GM12878 (cell line): ENCODE measurements at regions not wholly inside any gene's neighbourhood (a gene's known extent, or its start where the extent isn't known, plus 50 kb on each side); places are given as distances from the start of the nearest gene placed in this dataset.
A peak's percentile ranks its signal among the peaks of the same experiment; 100 is the strongest.

Source experiments
- ATAC-seq: fragments of 200-7000 bp; cut with Tn5 transposase; 3 replicates; pipeline ENCODE4 v1.9.1; 2020; ENCODE audit warnings: mild to moderate bottlenecking, moderate library complexity
- BruUV-seq: library from RNA; stranded (reverse); fragments of 400-500 nt; replicated peaks from 2 replicates; lab custom pipeline; 2021; lab: Mats Ljungman, UMichigan
- CTCF ChIA-PET: fragments of 300-600 bp; sonication (Branson Sonifier 250); formaldehyde crosslinking; extraction: SDS; loops from one replicate; lab custom pipeline; 2021; ENCODE audit warnings: inconsistent platforms; lab: Yijun Ruan, JAX
- POLR2A ChIA-PET: fragments of 350-600 bp; formaldehyde crosslinking; extraction: SDS; loops from one replicate; lab custom pipeline; 2021; ENCODE audit warnings: inconsistent platforms; lab: Charles Lee
- RAD21 ChIA-PET: fragments of 300-600 bp; sonication (Branson Sonifier 250); formaldehyde crosslinking; loops from one replicate; lab custom pipeline; 2023; ENCODE audit warnings: antibody characterized with exemption; ENCODE audit not compliant: unreplicated experiment; lab: Charles Lee
- SMC1A ChIA-PET: fragments of 300-600 bp; sonication (Branson Sonifier 250); formaldehyde crosslinking; loops from one replicate; lab custom pipeline; 2023; ENCODE audit not compliant: unreplicated experiment, uncharacterized antibody; lab: Charles Lee
- DNase-seq: peaks from one replicate; pipeline ENCODE4 v3.0.0-alpha.2; 2011; ENCODE audit warnings: low read depth, low spot score
- FAIRE-seq: peaks from 3 replicates; lab custom pipeline; 2011; peaks lifted over from hg19 to GRCh38; lab: Jason Lieb, UNC
- H2AFZ ChIP-seq: 2 replicates; pipeline ENCODE4 v1.6.0; 2011; ENCODE audit warnings: low read depth, low read length, control low read depth; ENCODE audit not compliant: control insufficient read depth
- H3K27ac ChIP-seq: 2 replicates; pipeline ENCODE4 v1.5.1; 2011; ENCODE audit warnings: control low read depth; ENCODE audit not compliant: control insufficient read depth, insufficient read depth
- H3K27me3 ChIP-seq, 2 experiments: replicated peaks in 1 of 2; 2 replicates each; pipeline versions ENCODE4 v1.6.0 to v1.6.1; 2011; ENCODE audit warnings: low read length in 1 of 2; ENCODE audit not compliant: control insufficient read depth in 2 of 2, insufficient read depth in 2 of 2
- H3K36me3 ChIP-seq, 2 experiments: 2 replicates each; pipeline ENCODE4 v1.5.1; 2011; ENCODE audit warnings: low read length in 1 of 2; ENCODE audit not compliant: control insufficient read depth in 2 of 2, insufficient read depth in 2 of 2
- H3K4me1 ChIP-seq: 2 replicates; pipeline ENCODE4 v1.6.1; 2011; ENCODE audit warnings: mild to moderate bottlenecking, low read length, moderate library complexity, mixed read lengths; ENCODE audit not compliant: control insufficient read depth, insufficient read depth
- H3K4me2 ChIP-seq: 2 replicates; pipeline ENCODE4 v1.6.0; 2011; ENCODE audit warnings: control low read depth; ENCODE audit not compliant: control insufficient read depth, insufficient read depth
- H3K4me3 ChIP-seq: fragments of 200-600 bp; sonication (generic); 2 replicates; pipeline ENCODE4 v1.5.1; 2016
- H3K79me2 ChIP-seq: 2 replicates; pipeline ENCODE4 v1.6.0; 2011; ENCODE audit warnings: low read length; ENCODE audit not compliant: control insufficient read depth, insufficient read depth
- H3K9ac ChIP-seq: 2 replicates; pipeline ENCODE4 v1.8.0; 2011; ENCODE audit warnings: low read length, control low read depth, mixed read lengths; ENCODE audit not compliant: control insufficient read depth, insufficient read depth
- H3K9me3 ChIP-seq: replicated peaks from 3 replicates; pipeline ENCODE4 v1.5.1; 2011; ENCODE audit warnings: mild to moderate bottlenecking, low read length; ENCODE audit not compliant: control insufficient read depth, insufficient read depth
- H4K20me1 ChIP-seq: 2 replicates; pipeline ENCODE4 v1.6.0; 2011; ENCODE audit not compliant: control insufficient read depth, insufficient read depth
- ATF7 ChIP-seq: fragments of 450-650 bp; IDR thresholded peaks from 2 replicates; pipeline ENCODE4 v1.6.1; 2016; ENCODE audit warnings: low read depth, mild to moderate bottlenecking
- BACH1 ChIP-seq: fragments of 450-650 bp; IDR thresholded peaks from 2 replicates; pipeline ENCODE4 v1.6.1; 2017; ENCODE audit warnings: mild to moderate bottlenecking, borderline replicate concordance
- BCL11A ChIP-seq: IDR thresholded peaks from 2 replicates; pipeline ENCODE4 v1.6.1; 2011; ENCODE audit warnings: low read depth, low read length
- BRCA1 ChIP-seq: IDR thresholded peaks from 2 replicates; pipeline ENCODE4 v1.6.1; 2011; ENCODE audit warnings: low read depth, low read length, improper control_type of control experiment
- EED ChIP-seq: sonication (generic); IDR thresholded peaks from 2 replicates; pipeline ENCODE4 v1.6.1; 2016; ENCODE audit warnings: antibody characterized with exemption, low read depth
- EP300 ChIP-seq, 2 experiments: fragments of 150-350 bp in 1 of 2; IDR thresholded peaks; 2 replicates each; pipeline ENCODE4 v1.6.1; 2011 to 2012; ENCODE audit warnings: low read depth in 2 of 2, low read length in 2 of 2, borderline replicate concordance in 1 of 2, improper control_type of control experiment in 1 of 2, inconsistent platforms in 1 of 2; ENCODE audit not compliant: control insufficient read depth in 1 of 2
- FOXM1 ChIP-seq: IDR thresholded peaks from 2 replicates; pipeline ENCODE4 v1.6.1; 2012; ENCODE audit warnings: low read depth, mild to moderate bottlenecking, inconsistent platforms, low read length, moderate library complexity
- GABPA ChIP-seq: IDR thresholded peaks from 2 replicates; pipeline ENCODE4 v1.6.1; 2014; ENCODE audit warnings: antibody characterized with exemption, low read depth, mild to moderate bottlenecking, inconsistent platforms
- HCFC1 ChIP-seq: fragments of 150-350 bp; IDR thresholded peaks from 2 replicates; pipeline ENCODE4 v1.6.1; 2014; ENCODE audit warnings: low read length
- IKZF1 ChIP-seq: fragments of 450-650 bp; conservative IDR thresholded peaks from 2 replicates; pipeline ENCODE4 v1.6.1; 2017; ENCODE audit warnings: antibody characterized with exemption, mild to moderate bottlenecking
- IRF4 ChIP-seq: IDR thresholded peaks from 2 replicates; pipeline ENCODE4 v1.6.1; 2011; ENCODE audit warnings: low read depth, low read length
- MEF2B ChIP-seq: fragments of 450-650 bp; IDR thresholded peaks from 2 replicates; pipeline ENCODE4 v1.6.1; 2018; ENCODE audit warnings: mild to moderate bottlenecking, moderate library complexity; ENCODE audit not compliant: partially characterized antibody, poor library complexity, severe bottlenecking
- NBN ChIP-seq: fragments of 450-650 bp; IDR thresholded peaks from 2 replicates; pipeline ENCODE4 v1.6.1; 2016
- NR2F1 ChIP-seq: fragments of 450-650 bp; conservative IDR thresholded peaks from 2 replicates; pipeline ENCODE4 v1.6.1; 2017; ENCODE audit warnings: mild to moderate bottlenecking
- SKIL ChIP-seq: fragments of 450-650 bp; IDR thresholded peaks from 2 replicates; pipeline ENCODE4 v1.6.1; 2017; ENCODE audit warnings: mild to moderate bottlenecking, low read depth, inconsistent platforms; ENCODE audit not compliant: poor library complexity, severe bottlenecking
- SMARCA5 ChIP-seq: fragments of 450-650 bp; IDR thresholded peaks from 2 replicates; pipeline ENCODE4 v1.6.1; 2017; ENCODE audit warnings: mild to moderate bottlenecking
- SPI1 ChIP-seq: IDR thresholded peaks from 2 replicates; pipeline ENCODE4 v1.6.1; 2011; ENCODE audit warnings: low read depth, mild to moderate bottlenecking, low read length, moderate library complexity, borderline replicate concordance; ENCODE audit not compliant: insufficient read depth
- TARDBP ChIP-seq: IDR thresholded peaks from 2 replicates; pipeline ENCODE4 v1.6.1; 2016; ENCODE audit warnings: borderline replicate concordance
- ZBTB4 ChIP-seq: fragments of 450-650 bp; formaldehyde crosslinking; IDR thresholded peaks from 2 replicates; pipeline ENCODE4 v1.4.0; 2022; ENCODE audit warnings: mild to moderate bottlenecking, moderate library complexity
- ZNF384 ChIP-seq: IDR thresholded peaks from 2 replicates; pipeline ENCODE4 v1.6.1; 2012; ENCODE audit warnings: low read depth, mild to moderate bottlenecking, low read length, improper control_type of control experiment, borderline replicate concordance
- ZNF622 ChIP-seq: fragments of 450-650 bp; IDR thresholded peaks from 2 replicates; pipeline ENCODE4 v1.6.1; 2017; ENCODE audit warnings: mild to moderate bottlenecking, inconsistent platforms
- WGBS: methylation state at CpG from one replicate; pipeline ENCODE4 v1.1.6; 2016; ENCODE audit warnings: low lambda C conversion rate; ENCODE audit not compliant: insufficient replicate concordance, insufficient coverage; ENCODE audit errors: missing lambda C conversion rate; 5-methylcytosine and 5-hydroxymethylcytosine counted together
- in situ Hi-C: fragments of 300-500 bp; cut with MboI; formaldehyde crosslinking; loops from 9 replicates; pipeline ENCODE4 v1.14.3; 2018; ENCODE audit warnings: mixed read lengths
- intact Hi-C: fragments of 100-400 bp; cut with micrococcal nuclease; formaldehyde crosslinking; loops from one replicate; pipeline ENCODE4 v1.14.2; 2022; ENCODE audit not compliant: unreplicated experiment

- Histone ChIP-seq H3K27ac (no peak overlapping the region), H2AFZ (no peak overlapping the region), H3K4me3 (no peak overlapping the region), H3K79me2 (no peaks in the 10 kb centered on the region), H3K27me3 (no peaks in the 10 kb centered on the region), H3K4me2 (no peak overlapping the region), H4K20me1 (no peaks in the 10 kb centered on the region), H3K4me1 (no peaks in the 10 kb centered on the region), H3K9ac (no peak overlapping the region), H3K9me3 (no peaks in the 10 kb centered on the region), H3K36me3 (no peaks in the 10 kb centered on the region)
- ATAC-seq, result peak; percentile 90
- DNase-seq, result peak; percentile 37
- WGBS, result 1% methylated on average over 4 of the region's 4 CpGs
- intact Hi-C loops (loop anchor here (1.0 to 5.0 kb wide), 3 partner anchors 18 to 326 kb away; no protein-coding TSS in a partner anchor), in situ Hi-C loops (no loop called here)
- BruUV-seq, result no TSS peak
- ChIA-PET CTCF (interaction anchor here (0.6 to 0.9 kb wide), 2 partner anchors 10 to 214 kb away, joined by 3 to 4 read pairs; no protein-coding TSS in a partner anchor), RAD21 (interaction anchor here (0.6 to 1.1 kb wide), 2 partner anchors 12 to 18 kb away, joined by 3 read pairs; no protein-coding TSS in a partner anchor), SMC1A (interaction anchor here (0.6 to 3.1 kb wide), 9 partner anchors 12 to 295 kb away, joined by 3 to 9 read pairs (median 4); no protein-coding TSS in a partner anchor), POLR2A (interaction anchor here (0.9 kb wide), 1 partner anchor 11 kb away, joined by 3 read pairs; no protein-coding TSS in a partner anchor)
- no peak for FAIRE-seq
- TF ChIP-seq GABPA (0 out of 2 replicates have a peak, but pooled peaks have one; percentile 40), BRCA1 (no peak), TARDBP (no peak), SMARCA5 (peak; percentile 17), ZNF384 (no peak), NBN (peak; percentile 57; the same call in 1 of the 2 replicates), EP300 (IDR thresholded peaks at IDR 0.05; ENCODE audit: borderline replicate concordance in 1 of 2, control insufficient read depth in 1 of 2, low read depth in 2 of 2, low read length in 2 of 2) (peak; percentile 79 to 90), SKIL (peak; percentile 67), IKZF1 (peak; percentile 96), ATF7 (peak; percentile 74), EED (peak; percentile 91), ZNF622 (no peak), IRF4 (peak; percentile 83), BACH1 (no peak), NR2F1 (peak; percentile 94), SPI1 (peak; percentile 87), MEF2B (peak; percentile 85), BCL11A (peak; percentile 94), ZBTB4 (CRISPR knock-in tag) (no peak), HCFC1 (no peak), FOXM1 (peak; percentile 83; the same call in 1 of the 2 replicates)
Measured at GRCh38 chr2:146228466-146229058, 1616.3 kb upstream of the ACVR2A start.
